ENCODE measurements at regions not wholly inside any gene's neighbourhood (a gene's known extent, or its start where the extent isn't known, plus 50 kb on each side); places are given as distances from the start of the nearest gene placed in this dataset.

DNA sequence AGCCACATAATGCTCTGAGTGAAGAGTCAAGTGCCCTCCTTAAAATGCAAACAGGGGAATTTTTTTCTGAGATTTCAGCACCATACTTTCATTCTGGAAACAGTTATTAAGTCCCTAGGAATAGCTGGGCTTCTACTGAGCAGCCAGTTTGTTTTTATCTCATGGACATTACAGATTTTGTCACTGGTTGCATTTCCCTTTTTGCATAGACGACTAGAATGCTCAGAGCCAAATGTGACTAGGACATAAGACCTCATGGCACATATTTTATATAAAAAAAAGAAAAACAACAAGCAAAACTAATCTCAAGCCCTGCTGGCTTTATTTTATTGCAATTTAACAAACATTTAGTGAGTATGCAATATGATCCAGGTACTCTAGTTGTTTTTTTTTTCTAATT lies 112.7 kb upstream of the NANOGP8 start:
- no peak overlapping the region for H3K4me3 ChIP-seq (ENCODE audit: low read depth, poor library complexity, severe bottlenecking)
- WGBS, 2 donors: 61 to 65% methylated on average over 1 of the region's 1 CpG
- DNase-seq (ENCODE audit: low spot score in 2 of 2): no peak
- intact Hi-C loops (cut with DNase I; ENCODE audit: low total_unique reads): no loop called here
- TF ChIP-seq, protein P1, sequence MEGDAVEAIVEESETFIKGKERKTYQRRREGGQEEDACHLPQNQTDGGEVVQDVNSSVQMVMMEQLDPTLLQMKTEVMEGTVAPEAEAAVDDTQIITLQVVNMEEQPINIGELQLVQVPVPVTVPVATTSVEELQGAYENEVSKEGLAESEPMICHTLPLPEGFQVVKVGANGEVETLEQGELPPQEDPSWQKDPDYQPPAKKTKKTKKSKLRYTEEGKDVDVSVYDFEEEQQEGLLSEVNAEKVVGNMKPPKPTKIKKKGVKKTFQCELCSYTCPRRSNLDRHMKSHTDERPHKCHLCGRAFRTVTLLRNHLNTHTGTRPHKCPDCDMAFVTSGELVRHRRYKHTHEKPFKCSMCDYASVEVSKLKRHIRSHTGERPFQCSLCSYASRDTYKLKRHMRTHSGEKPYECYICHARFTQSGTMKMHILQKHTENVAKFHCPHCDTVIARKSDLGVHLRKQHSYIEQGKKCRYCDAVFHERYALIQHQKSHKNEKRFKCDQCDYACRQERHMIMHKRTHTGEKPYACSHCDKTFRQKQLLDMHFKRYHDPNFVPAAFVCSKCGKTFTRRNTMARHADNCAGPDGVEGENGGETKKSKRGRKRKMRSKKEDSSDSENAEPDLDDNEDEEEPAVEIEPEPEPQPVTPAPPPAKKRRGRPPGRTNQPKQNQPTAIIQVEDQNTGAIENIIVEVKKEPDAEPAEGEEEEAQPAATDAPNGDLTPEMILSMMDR (IDR thresholded peaks at IDR 0.05): no peak
- no peak for TF ChIP-seq POLR2A (IDR thresholded peaks at IDR 0.05)

DNA sequence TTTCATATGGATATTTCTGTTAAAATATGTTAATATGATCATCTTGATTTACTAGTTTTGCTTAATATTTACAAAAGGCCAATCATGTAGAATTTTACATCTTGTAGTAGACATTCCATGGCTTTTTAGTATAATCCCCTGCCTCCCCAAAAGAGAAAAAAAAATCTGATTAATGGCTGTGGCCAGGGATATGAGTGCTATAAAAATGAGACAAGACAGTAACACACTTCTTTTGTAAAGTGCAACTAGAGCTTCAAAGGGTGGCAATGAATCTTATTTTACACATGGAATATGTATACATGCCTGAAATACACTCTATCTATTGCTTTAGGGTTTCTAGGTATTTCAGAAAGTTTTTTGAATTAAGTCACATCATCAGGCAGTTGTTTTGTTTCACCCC lies 112.2 kb upstream of the NANOGP8 start:
- no peak for DNase-seq (ENCODE audit: low spot score in 2 of 2)
- intact Hi-C loops (cut with DNase I; ENCODE audit: low total_unique reads): no loop called here
- TF ChIP-seq, protein P1 (IDR thresholded peaks at IDR 0.05): no peak
- no peak for TF ChIP-seq POLR2A (IDR thresholded peaks at IDR 0.05)
- H3K4me3 ChIP-seq (ENCODE audit: low read depth, poor library complexity, severe bottlenecking): no peak overlapping the region

DNA sequence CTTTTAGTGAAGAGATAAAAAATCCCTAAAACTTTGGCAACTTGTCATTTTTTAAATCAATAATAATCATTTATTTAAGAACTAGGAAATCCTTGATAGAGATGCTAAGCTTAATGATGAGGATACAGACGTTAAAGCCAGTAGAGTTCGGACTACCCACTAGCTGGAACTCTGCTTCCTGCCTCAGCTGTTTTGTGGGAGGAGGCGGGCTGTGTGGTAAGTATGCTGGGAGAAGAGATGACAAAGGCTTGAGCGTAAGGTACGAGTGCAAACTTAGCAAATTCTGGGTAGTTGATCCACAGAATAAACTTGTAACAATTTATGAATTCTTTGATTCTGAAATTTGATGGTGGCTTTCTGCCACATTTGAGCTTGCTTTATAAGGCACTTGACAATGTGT lies 111.2 kb upstream of the NANOGP8 start:
- no peak for DNase-seq (ENCODE audit: low spot score in 2 of 2)
- intact Hi-C loops (cut with DNase I; ENCODE audit: low total_unique reads): no loop called here
- 68 to 76% methylated on average over 5 of the region's 5 CpGs for WGBS, 2 donors
- TF ChIP-seq, protein P1 (IDR thresholded peaks at IDR 0.05): no peak
- no peak for TF ChIP-seq POLR2A (IDR thresholded peaks at IDR 0.05)
- H3K4me3 ChIP-seq (ENCODE audit: low read depth, poor library complexity, severe bottlenecking): no peak overlapping the region

DNA sequence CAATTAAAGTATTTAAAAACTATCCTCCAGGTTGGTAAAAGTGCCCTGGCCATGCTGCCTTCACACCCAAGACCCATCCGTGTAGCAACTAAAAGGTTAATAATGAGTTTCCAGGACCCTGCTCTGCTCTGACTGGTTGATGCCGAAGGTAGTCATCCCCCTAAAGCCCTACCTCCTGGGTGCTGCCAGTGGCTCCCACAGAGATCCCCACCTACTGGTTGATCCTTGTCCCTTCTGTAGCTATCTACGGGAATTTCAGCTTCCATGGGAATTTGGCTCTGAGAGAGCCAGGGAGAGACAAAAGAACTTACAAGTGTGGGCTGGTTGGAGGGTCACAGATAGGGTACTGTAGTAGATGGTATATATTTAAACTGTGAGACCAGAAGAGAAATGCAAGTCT lies 110.6 kb upstream of the NANOGP8 start:
- no peak overlapping the region for H3K4me3 ChIP-seq (ENCODE audit: low read depth, poor library complexity, severe bottlenecking)
- DNase-seq (ENCODE audit: low spot score in 2 of 2): no peak
- no peak for TF ChIP-seq POLR2A (IDR thresholded peaks at IDR 0.05)
- TF ChIP-seq, protein P1 (IDR thresholded peaks at IDR 0.05): no peak
- WGBS, 2 donors: 89 to 90% methylated on average over 3 of the region's 3 CpGs
- intact Hi-C loops (cut with DNase I; ENCODE audit: low total_unique reads): no loop called here

DNA sequence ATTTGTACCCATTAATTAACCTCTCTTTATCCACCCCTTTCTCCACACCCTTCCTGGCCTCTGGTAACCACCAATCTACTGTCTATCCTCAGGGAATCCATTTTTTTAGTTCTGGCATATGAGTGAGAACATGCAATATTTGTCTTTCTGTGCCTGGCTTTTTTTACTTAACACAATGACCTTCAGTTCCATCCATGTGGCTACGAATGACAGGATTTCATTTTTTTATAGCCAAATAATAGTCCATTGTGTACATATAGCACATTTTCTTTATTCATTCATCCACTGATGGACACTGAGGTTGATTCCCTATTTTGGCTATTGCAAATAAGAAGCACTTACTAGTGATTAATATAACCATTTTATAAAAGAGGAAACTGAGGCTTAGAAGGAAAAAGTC lies 109.9 kb upstream of the NANOGP8 start:
- TF ChIP-seq, protein P1 (IDR thresholded peaks at IDR 0.05): no peak
- TF ChIP-seq POLR2A (IDR thresholded peaks at IDR 0.05): no peak
- intact Hi-C loops (cut with DNase I; ENCODE audit: low total_unique reads): no loop called here
- WGBS, 2 donors: 80 to 85% methylated on average over 1 of the region's 1 CpG
- no peak for DNase-seq (ENCODE audit: low spot score in 2 of 2)
- no peak overlapping the region for H3K4me3 ChIP-seq (ENCODE audit: low read depth, poor library complexity, severe bottlenecking)

DNA sequence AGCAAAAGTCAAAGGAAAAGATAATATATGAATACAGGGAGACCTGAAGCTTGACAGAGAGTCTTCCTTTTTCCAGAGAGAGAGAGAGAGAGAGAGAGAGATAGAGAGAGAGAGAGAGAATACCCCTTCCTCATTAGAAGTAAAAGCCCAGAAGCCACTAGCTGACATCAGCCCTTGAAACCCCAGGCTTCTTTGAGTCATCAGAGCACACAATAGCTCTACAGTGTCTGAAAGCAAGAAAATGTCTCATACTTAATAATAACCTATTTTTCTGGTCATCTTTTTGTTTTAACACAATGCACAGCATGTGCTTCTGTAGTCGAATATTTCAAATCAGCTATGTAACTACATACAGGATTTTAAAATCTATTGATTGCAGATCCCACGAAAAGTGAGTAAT lies 109.2 kb upstream of the NANOGP8 start:
- 88 to 90% methylated on average over 2 of the region's 2 CpGs for WGBS, 2 donors
- no peak for DNase-seq (ENCODE audit: low spot score in 2 of 2)
- intact Hi-C loops (cut with DNase I; ENCODE audit: low total_unique reads): no loop called here
- no peak overlapping the region for H3K4me3 ChIP-seq (ENCODE audit: low read depth, poor library complexity, severe bottlenecking)
- TF ChIP-seq, protein P1 (IDR thresholded peaks at IDR 0.05): no peak
- TF ChIP-seq POLR2A (IDR thresholded peaks at IDR 0.05): no peak

Data from lower leg skin (tissue), 4 donors.